ENCODE measurements at regions not wholly inside any gene's neighbourhood (a gene's known extent, or its start where the extent isn't known, plus 50 kb on each side); places are given as distances from the start of the nearest gene placed in this dataset.

GRCh38 chr16:74221828-74222227 is 74.8 kb upstream of the PSMD7 start:
- H3K4me1 ChIP-seq (ENCODE audit: control insufficient read depth, insufficient read depth, low read length) = no peaks in the 10 kb centered on the region
- no TSS peak for BruUV-seq (replicated peaks)
- ChIA-PET CTCF (no interaction called here), POLR2A (no interaction called here)
- DNase-seq (ENCODE audit: low read depth, low spot score) (no peak), ATAC-seq (no peak)
- TF ChIP-seq, protein P1, sequence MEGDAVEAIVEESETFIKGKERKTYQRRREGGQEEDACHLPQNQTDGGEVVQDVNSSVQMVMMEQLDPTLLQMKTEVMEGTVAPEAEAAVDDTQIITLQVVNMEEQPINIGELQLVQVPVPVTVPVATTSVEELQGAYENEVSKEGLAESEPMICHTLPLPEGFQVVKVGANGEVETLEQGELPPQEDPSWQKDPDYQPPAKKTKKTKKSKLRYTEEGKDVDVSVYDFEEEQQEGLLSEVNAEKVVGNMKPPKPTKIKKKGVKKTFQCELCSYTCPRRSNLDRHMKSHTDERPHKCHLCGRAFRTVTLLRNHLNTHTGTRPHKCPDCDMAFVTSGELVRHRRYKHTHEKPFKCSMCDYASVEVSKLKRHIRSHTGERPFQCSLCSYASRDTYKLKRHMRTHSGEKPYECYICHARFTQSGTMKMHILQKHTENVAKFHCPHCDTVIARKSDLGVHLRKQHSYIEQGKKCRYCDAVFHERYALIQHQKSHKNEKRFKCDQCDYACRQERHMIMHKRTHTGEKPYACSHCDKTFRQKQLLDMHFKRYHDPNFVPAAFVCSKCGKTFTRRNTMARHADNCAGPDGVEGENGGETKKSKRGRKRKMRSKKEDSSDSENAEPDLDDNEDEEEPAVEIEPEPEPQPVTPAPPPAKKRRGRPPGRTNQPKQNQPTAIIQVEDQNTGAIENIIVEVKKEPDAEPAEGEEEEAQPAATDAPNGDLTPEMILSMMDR (IDR thresholded peaks at IDR 0.05) = no peak
- TF ChIP-seq TCF7L2 (IDR thresholded peaks at IDR 0.05; ENCODE audit: low read depth, low read length) (no peak), SIN3A (IDR thresholded peaks at IDR 0.05; ENCODE audit: borderline replicate concordance, insufficient read depth, low read depth, low read length) (no peak), POLR2AphosphoS5 (IDR thresholded peaks at IDR 0.05; ENCODE audit: low read depth, low read length) (no peak)
- TF ChIP-seq, protein P2, sequence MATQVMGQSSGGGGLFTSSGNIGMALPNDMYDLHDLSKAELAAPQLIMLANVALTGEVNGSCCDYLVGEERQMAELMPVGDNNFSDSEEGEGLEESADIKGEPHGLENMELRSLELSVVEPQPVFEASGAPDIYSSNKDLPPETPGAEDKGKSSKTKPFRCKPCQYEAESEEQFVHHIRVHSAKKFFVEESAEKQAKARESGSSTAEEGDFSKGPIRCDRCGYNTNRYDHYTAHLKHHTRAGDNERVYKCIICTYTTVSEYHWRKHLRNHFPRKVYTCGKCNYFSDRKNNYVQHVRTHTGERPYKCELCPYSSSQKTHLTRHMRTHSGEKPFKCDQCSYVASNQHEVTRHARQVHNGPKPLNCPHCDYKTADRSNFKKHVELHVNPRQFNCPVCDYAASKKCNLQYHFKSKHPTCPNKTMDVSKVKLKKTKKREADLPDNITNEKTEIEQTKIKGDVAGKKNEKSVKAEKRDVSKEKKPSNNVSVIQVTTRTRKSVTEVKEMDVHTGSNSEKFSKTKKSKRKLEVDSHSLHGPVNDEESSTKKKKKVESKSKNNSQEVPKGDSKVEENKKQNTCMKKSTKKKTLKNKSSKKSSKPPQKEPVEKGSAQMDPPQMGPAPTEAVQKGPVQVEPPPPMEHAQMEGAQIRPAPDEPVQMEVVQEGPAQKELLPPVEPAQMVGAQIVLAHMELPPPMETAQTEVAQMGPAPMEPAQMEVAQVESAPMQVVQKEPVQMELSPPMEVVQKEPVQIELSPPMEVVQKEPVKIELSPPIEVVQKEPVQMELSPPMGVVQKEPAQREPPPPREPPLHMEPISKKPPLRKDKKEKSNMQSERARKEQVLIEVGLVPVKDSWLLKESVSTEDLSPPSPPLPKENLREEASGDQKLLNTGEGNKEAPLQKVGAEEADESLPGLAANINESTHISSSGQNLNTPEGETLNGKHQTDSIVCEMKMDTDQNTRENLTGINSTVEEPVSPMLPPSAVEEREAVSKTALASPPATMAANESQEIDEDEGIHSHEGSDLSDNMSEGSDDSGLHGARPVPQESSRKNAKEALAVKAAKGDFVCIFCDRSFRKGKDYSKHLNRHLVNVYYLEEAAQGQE (IDR thresholded peaks at IDR 0.05; ENCODE audit: insufficient read depth in 1 of 2, low read depth in 2 of 2, low read length in 1 of 2) = no peak
- no peak overlapping the region for H3K4me3 ChIP-seq (ENCODE audit: low read depth in 2 of 2, low read length in 2 of 2)
- no peaks in the 10 kb centered on the region for H3K27me3 ChIP-seq (ENCODE audit: control insufficient read depth, insufficient read depth, low read length)
- H3K9me3 ChIP-seq (ENCODE audit: control insufficient read depth, insufficient read depth, low read depth, low read length) = no peaks in the 10 kb centered on the region
- intact Hi-C loops (cut with micrococcal nuclease; ENCODE audit: unreplicated experiment) (no loop called here), in situ Hi-C loops (cut with HindIII; ENCODE audit: low pct_unique_long_range_greater_than_20kb, low sequenced_read_pairs) (no loop called here)
- no peaks in the 10 kb centered on the region; the same call in 1 of the 2 replicates for H3K36me3 ChIP-seq (ENCODE audit: control insufficient read depth, insufficient read depth, low read length)
- H3K27ac ChIP-seq (ENCODE audit: low read length) = no peak overlapping the region

DNA sequence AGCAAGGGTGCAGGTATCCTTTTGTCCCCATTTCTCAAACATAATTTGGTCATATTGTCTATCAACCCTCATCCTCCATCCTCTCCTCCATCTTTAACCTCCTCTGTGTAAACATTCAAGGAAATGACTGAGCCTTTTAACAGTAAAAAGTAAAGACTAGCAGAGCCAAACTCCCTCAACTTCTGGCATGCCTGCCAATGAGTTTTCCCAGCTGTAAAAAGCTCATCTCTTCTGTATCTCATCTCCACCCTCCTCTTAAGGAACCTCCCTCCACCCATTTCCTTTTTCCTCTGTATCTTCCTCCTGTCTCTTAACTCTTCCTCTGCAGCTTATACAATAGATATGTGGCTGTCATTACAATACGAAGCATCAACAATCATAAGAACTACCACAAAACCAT is 76.9 kb upstream of the PSMD7 start:
- TF ChIP-seq, protein P2 (IDR thresholded peaks at IDR 0.05; ENCODE audit: insufficient read depth in 1 of 2, low read depth in 2 of 2, low read length in 1 of 2) = no peak
- no peak for TF ChIP-seq TCF7L2 (IDR thresholded peaks at IDR 0.05; ENCODE audit: low read depth, low read length)
- TF ChIP-seq, protein P1 (IDR thresholded peaks at IDR 0.05) = no peak
- TF ChIP-seq SIN3A (IDR thresholded peaks at IDR 0.05; ENCODE audit: borderline replicate concordance, insufficient read depth, low read depth, low read length) = no peak
- TF ChIP-seq POLR2AphosphoS5 (IDR thresholded peaks at IDR 0.05; ENCODE audit: low read depth, low read length) = no peak
- Histone ChIP-seq H3K27ac (ENCODE audit: low read length) (no peak overlapping the region), H3K4me3 (ENCODE audit: low read depth in 2 of 2, low read length in 2 of 2) (no peak overlapping the region), H3K27me3 (ENCODE audit: control insufficient read depth, insufficient read depth, low read length) (no peaks in the 10 kb centered on the region), H3K4me1 (ENCODE audit: control insufficient read depth, insufficient read depth, low read length) (no peaks in the 10 kb centered on the region), H3K9me3 (ENCODE audit: control insufficient read depth, insufficient read depth, low read depth, low read length) (no peaks in the 10 kb centered on the region), H3K36me3 (ENCODE audit: control insufficient read depth, insufficient read depth, low read length) (no peaks in the 10 kb centered on the region; the same call in 1 of the 2 replicates)
- BruUV-seq (replicated peaks) = no TSS peak
- DNase-seq (ENCODE audit: low read depth, low spot score) = no peak
- POLR2A ChIA-PET = no interaction called here
- in situ Hi-C loops (cut with HindIII; ENCODE audit: low pct_unique_long_range_greater_than_20kb, low sequenced_read_pairs) = no loop called here
- CTCF ChIA-PET = no interaction called here
- intact Hi-C loops (cut with micrococcal nuclease; ENCODE audit: unreplicated experiment) = no loop called here
- ATAC-seq = no peak

All from Panc1 (cell line).